Progenitor cell of endocrine pancreas (in vitro differentiated cells): ENCODE measurements at regions not wholly inside any gene's neighbourhood (a gene's known extent, or its start where the extent isn't known, plus 50 kb on each side); places are given as distances from the start of the nearest gene placed in this dataset.

Source experiments
- DNase-seq: peaks from one replicate; pipeline ENCODE4 v3.0.0; 2021; ENCODE audit warnings: low spot score; ENCODE audit not compliant: unreplicated experiment
- H3K27ac Mint-ChIP-seq: 2 replicates; pipeline ENCODE4 v1.8.0; 2021; ENCODE audit warnings: mild to moderate bottlenecking, moderate library complexity, mixed read lengths
- H3K27me3 Mint-ChIP-seq: 2 replicates; pipeline ENCODE4 v1.8.0; 2021; ENCODE audit warnings: mixed read lengths
- H3K36me3 Mint-ChIP-seq: 2 replicates; pipeline ENCODE4 v1.8.0; 2022; ENCODE audit warnings: mixed read lengths; ENCODE audit not compliant: insufficient read depth
- H3K4me1 Mint-ChIP-seq: 2 replicates; pipeline ENCODE4 v1.8.0; 2021; ENCODE audit warnings: low read depth, mixed read lengths
- H3K4me3 Mint-ChIP-seq: 2 replicates; pipeline ENCODE4 v1.8.0; 2021; ENCODE audit warnings: low read depth, mild to moderate bottlenecking, moderate library complexity, mixed read lengths
- H3K9me3 Mint-ChIP-seq: 2 replicates; pipeline ENCODE4 v1.8.0; 2021; ENCODE audit warnings: low read depth, mixed read lengths
- TF ChIP-seq, protein P1 (sequence below): fragments of 200-600 bp; sonication (generic); IDR thresholded peaks from one replicate; pipeline ENCODE4 v1.5.0; 2021; ENCODE audit warnings: antibody characterized with exemption, mild to moderate bottlenecking; ENCODE audit not compliant: unreplicated experiment

DNA sequence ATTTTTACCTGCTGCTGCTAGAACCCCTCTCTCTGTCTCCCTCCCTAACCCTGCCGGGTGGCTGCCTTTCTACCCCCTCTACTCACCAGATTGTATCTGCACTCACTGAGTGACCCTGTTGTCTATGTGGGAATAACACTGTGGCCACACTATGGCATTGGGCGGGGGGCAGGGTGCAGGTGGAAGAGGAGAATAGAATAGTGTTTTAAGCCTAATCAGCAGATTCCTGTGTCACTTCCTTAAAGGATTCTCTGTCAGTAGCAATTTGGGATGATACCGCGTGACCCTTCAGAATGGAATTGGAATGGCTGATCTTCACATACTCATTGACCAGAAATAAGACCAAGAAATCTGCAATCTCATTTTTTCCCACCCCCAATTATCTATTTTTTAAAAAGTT is 67.1 kb upstream of the ANKRD1 start:
- Mint-ChIP-seq H3K27ac (no peak overlapping the region), H3K27me3 (peaks cover 16% of the 10 kb centered on the region), H3K4me1 (peaks cover 20% of the 10 kb centered on the region), H3K4me3 (no peak overlapping the region), H3K9me3 (no peaks in the 10 kb centered on the region), H3K36me3 (no peaks in the 10 kb centered on the region)
- TF ChIP-seq, protein P1, sequence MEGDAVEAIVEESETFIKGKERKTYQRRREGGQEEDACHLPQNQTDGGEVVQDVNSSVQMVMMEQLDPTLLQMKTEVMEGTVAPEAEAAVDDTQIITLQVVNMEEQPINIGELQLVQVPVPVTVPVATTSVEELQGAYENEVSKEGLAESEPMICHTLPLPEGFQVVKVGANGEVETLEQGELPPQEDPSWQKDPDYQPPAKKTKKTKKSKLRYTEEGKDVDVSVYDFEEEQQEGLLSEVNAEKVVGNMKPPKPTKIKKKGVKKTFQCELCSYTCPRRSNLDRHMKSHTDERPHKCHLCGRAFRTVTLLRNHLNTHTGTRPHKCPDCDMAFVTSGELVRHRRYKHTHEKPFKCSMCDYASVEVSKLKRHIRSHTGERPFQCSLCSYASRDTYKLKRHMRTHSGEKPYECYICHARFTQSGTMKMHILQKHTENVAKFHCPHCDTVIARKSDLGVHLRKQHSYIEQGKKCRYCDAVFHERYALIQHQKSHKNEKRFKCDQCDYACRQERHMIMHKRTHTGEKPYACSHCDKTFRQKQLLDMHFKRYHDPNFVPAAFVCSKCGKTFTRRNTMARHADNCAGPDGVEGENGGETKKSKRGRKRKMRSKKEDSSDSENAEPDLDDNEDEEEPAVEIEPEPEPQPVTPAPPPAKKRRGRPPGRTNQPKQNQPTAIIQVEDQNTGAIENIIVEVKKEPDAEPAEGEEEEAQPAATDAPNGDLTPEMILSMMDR = no peak
- DNase-seq = no peak

DNA sequence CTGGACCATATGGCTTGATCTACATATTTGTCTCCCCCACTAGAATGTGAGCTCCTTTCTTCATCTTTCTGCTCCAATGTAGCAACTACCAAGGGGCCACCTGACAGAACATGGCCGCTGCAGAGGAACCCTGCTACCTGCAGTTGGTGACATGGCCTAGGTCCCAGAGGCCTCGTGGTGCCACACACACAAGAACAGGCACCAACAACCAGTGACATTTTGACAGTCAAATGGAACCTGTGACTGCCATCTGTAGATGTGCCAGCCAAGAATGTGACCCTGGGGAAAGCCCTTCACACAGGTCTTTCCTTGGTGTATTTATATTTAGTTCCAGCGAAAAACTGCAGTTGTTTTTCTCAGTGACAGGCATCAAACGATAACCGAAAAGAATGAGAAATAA is 67.9 kb upstream of the ANKRD1 start:
- H3K4me3 Mint-ChIP-seq = no peak overlapping the region
- peaks cover 17% of the 10 kb centered on the region for H3K4me1 Mint-ChIP-seq
- no peaks in the 10 kb centered on the region for H3K9me3 Mint-ChIP-seq
- no peak for DNase-seq
- TF ChIP-seq, protein P1 = no peak
- H3K36me3 Mint-ChIP-seq = no peaks in the 10 kb centered on the region
- no peak overlapping the region for H3K27ac Mint-ChIP-seq
- H3K27me3 Mint-ChIP-seq = peaks cover 10% of the 10 kb centered on the region

DNA sequence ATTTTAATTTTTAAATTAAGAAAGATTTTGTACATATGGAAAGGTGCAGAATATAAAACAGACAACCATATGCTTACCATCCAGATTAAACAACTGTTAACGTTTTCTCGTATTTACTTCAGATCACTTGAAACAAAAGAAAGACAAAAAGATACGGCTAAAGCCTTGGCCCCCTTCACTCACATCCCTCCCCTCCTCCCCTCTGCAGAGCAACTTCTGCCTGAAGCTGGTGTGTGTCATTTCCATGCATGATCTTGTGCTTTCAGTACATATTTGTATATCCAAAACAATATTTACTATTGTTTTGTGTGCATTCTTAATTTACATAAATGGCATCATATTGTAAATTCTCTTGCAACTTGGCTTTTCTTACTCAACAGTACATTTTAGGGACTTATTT is 68.5 kb upstream of the ANKRD1 start:
- TF ChIP-seq, protein P1 = no peak
- Mint-ChIP-seq H3K27me3 (peaks cover 5% of the 10 kb centered on the region), H3K4me1 (peaks cover 12% of the 10 kb centered on the region), H3K27ac (no peak overlapping the region), H3K36me3 (no peaks in the 10 kb centered on the region), H3K4me3 (no peak overlapping the region), H3K9me3 (no peaks in the 10 kb centered on the region)
- DNase-seq = no peak

DNA sequence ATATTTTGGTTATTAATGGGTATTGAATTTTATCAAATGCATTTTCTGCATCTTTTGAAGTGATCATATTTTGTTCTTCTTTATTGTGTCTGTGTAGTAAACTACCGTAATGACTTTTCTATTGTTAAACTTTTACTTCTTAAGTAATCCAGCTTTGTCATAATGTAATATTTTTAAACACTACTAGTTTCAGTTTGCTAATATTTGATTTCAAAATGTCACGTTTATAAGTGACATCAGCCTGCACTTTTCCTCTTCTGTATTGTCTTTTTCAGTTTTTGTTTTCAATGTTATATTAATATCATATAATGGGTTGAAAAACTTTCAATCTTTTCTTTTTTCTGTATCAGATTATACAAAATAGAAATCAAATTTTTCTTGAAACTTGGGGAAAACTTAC is 71.6 kb upstream of the ANKRD1 start:
- Mint-ChIP-seq H3K9me3 (no peaks in the 10 kb centered on the region), H3K27me3 (peaks cover 3% of the 10 kb centered on the region)
- TF ChIP-seq, protein P1 = no peak

DNA sequence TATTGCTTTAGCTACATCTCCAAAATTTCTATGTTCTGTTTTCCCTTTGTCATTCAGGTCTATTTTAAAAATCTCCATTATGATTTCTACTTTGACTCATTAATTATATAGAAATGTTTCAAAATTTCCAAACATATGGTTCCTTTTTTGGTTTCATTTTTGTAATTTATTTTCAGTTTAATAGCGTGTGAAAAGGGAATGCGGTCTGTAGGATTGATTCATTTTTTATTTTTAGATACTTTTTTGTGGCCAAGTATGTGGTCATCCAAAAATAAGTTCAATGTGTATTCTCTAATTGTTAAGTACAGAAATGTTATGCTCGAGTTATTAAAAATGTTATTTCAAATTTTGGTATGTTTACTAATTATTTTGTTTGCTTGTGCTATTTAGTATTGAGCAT is 72.5 kb upstream of the ANKRD1 start:
- peaks cover 3% of the 10 kb centered on the region for H3K27me3 Mint-ChIP-seq
- no peak overlapping the region for H3K4me3 Mint-ChIP-seq
- H3K4me1 Mint-ChIP-seq = no peaks in the 10 kb centered on the region
- no peak overlapping the region for H3K27ac Mint-ChIP-seq
- no peaks in the 10 kb centered on the region for H3K36me3 Mint-ChIP-seq
- no peaks in the 10 kb centered on the region for H3K9me3 Mint-ChIP-seq
- no peak for DNase-seq
- TF ChIP-seq, protein P1 = no peak

More for the DNA sequence above, 71.6 kb upstream of the ANKRD1 start:
- Mint-ChIP-seq H3K4me3 (no peak overlapping the region), H3K36me3 (no peaks in the 10 kb centered on the region), H3K4me1 (no peaks in the 10 kb centered on the region), H3K27ac (no peak overlapping the region)
- no peak for DNase-seq
